GM21528 (cell line): ENCODE measurements at regions not wholly inside any gene's neighbourhood (a gene's known extent, or its start where the extent isn't known, plus 50 kb on each side); places are given as distances from the start of the nearest gene placed in this dataset.
"Not testable (repeated sequence)": the region's sequence is repeated elsewhere in the genome, so short reads cannot be mapped to it uniquely, and the experiment has no call there.

ENCODE experiments used
- ATAC-seq: cut with Tn5 transposase; IDR thresholded peaks from one replicate; pipeline ENCODE4 v1.9.1; 2021; ENCODE audit warnings: mild to moderate bottlenecking, moderate library complexity; ENCODE audit not compliant: unreplicated experiment, low FRiP score

DNA sequence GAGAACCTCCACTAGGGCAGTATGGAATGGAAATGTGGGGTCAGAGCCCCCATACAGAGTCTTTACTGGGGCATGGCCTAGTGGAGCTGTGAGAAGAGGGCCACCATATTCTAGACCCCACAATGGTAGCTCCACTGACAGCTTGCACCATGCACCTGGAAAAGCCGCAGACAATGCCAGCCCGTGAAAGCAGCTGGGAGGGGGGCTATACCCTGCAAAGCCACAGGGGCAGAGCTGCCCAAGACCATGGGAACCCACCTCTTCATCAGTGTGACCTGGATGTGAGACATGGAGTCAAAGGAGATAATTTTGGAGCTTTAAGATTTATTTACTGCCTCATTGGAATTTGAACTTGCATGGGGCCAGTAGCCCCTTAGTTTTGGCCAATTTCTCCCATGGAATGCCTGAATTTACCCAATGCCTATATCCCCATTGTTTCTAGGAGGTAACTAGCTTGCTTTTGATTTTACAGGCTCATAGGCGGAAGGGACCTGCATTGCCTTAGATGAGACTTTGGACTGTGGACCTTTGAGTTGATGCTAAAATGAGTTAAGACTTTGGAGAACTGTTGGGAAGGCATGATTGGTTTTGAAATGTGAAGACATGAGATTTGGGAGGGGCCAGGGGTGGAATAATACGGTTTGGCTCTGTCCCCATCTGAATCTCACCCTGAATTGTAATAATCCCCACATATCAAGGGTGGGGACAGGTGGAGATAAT lies 89.4 kb upstream of the MAMLD1 start:
- ATAC-seq: not testable (repeated sequence)

- ATAC-seq: no peak
Measured at GRCh38 chrX:150282953-150283352, 80.2 kb upstream of the MAMLD1 start.

- no peak for ATAC-seq
Measured at GRCh38 chrX:150291014-150291413, 72.1 kb upstream of the MAMLD1 start.

- no peak for ATAC-seq
Measured at GRCh38 chrX:150293311-150294013, 69.7 kb upstream of the MAMLD1 start.

GRCh38 chrX:150298841-150299551 lies 64.1 kb upstream of the MAMLD1 start:
- no peak for ATAC-seq

GRCh38 chrX:150299579-150299978 lies 63.5 kb upstream of the MAMLD1 start:
- ATAC-seq: no peak

GRCh38 chrX:150303386-150304097 lies 59.6 kb upstream of the MAMLD1 start:
- no peak for ATAC-seq

DNA sequence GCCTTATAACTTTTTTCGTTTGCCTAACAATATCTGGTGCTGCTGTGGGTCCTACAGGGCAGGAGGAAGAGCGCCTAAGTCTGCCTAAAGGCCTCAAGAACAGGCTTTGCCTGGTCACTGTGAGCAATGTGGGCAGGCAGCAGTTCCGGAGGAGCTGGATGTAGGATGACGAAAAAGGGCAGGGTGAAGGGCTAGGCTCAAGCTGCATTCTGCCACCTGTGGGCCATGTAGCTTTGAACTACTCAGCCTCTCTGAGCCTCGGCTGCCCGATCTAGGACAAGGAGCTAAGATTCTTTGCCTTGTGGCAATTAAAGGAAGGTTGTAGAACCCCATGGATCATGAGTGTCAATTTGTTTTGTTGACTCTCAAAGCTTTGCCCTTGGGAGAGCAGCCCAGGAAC lies 57.1 kb upstream of the MAMLD1 start:
- ATAC-seq: no peak

- no peak for ATAC-seq
Measured at GRCh38 chrX:150308041-150308440, 55.1 kb upstream of the MAMLD1 start.

DNA sequence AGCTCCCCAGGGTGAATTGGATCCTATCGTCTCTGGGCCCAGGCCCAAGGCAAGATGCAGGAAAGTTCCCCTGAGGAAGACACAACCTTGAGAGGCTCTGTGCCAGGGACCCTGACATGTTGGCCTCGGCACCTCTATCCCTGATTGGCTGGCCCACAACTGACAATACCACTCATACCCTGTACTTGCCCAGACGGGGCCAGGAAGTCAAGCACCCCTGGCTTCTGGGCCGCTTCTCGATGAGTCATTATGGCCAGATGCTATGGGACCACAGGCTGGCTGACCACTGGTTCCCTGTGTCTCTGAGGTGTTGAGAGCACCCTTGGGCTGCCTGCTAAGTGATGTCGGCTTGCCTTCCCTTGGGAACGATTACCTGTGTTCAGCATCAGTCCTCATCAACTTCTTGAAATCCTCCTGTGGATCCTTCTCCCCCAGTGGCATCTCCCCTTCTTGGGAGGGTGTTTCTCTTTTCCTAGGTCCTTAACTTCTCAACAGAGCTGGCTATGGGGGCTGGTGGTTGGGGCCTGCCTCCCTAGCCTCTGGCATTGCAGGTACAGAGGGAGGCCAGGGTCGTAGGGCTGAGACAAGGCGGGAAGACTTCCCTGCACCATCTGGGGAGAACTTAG lies 54.5 kb upstream of the MAMLD1 start:
- ATAC-seq: no peak

GRCh38 chrX:150310417-150310816 lies 52.7 kb upstream of the MAMLD1 start:
- no peak for ATAC-seq

DNA sequence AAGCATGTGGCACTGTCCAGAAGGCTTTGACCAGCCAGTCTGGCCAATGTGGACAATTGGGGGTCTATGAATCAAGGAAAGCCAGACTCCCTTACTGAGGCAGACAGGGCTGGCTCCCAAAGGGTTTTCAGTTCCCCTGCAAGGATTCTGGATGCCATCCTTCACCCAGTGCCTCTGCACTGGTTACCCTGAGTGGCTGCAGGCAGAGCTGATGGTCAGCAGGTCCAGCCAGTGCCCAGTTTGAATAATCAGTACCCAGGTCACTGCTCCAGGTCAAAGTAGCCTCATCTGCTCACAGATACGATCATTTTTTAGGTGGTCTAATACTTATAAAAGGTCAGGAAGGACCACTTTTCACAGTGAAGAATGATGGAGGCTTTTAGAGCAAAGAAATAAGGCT lies 52.2 kb upstream of the MAMLD1 start:
- no peak for ATAC-seq

GRCh38 chrX:150312931-150313330 lies 50.2 kb upstream of the MAMLD1 start:
- no peak for ATAC-seq
